IMR-90 (cell line): ENCODE measurements at regions not wholly inside any gene's neighbourhood (a gene's known extent, or its start where the extent isn't known, plus 50 kb on each side); places are given as distances from the start of the nearest gene placed in this dataset.

Source experiments
- ATAC-seq: fragments of 200-7000 bp; cut with Tn5 transposase; 2 replicates; pipeline ENCODE4 v1.9.1; 2020; ENCODE audit warnings: low read depth, mild to moderate bottlenecking, moderate library complexity
- BruUV-seq: library from RNA; stranded (reverse); fragments of 400-500 nt; replicated peaks from 2 replicates; lab custom pipeline; 2021; lab: Mats Ljungman, UMichigan
- CTCF ChIA-PET: fragments of 300-600 bp; formaldehyde crosslinking; extraction: SDS; loops from one replicate; lab custom pipeline; 2021; ENCODE audit warnings: antibody characterized with exemption; lab: Yijun Ruan, JAX
- POLR2A ChIA-PET: fragments of 300-600 bp; sonication (Branson Sonifier 250); formaldehyde crosslinking; loops from one replicate; lab custom pipeline; 2022; ENCODE audit warnings: antibody characterized with exemption; ENCODE audit not compliant: unreplicated experiment; lab: Charles Lee
- DNase-seq: peaks from one replicate; pipeline ENCODE4 v3.0.0; 2013
- H2AFZ ChIP-seq: replicated peaks from 2 replicates; pipeline ENCODE3; 2013; ENCODE audit warnings: low read length, mild to moderate bottlenecking; ENCODE audit not compliant: poor library complexity
- H2AK5ac ChIP-seq: 2 replicates; pipeline ENCODE4 v1.6.1; 2013; ENCODE audit warnings: low read depth, low read length, inconsistent platforms
- H2AK9ac ChIP-seq: replicated peaks from 2 replicates; pipeline ENCODE3; 2013; ENCODE audit warnings: mild to moderate bottlenecking, low read depth, low read length, moderate library complexity; ENCODE audit not compliant: poor library complexity
- H2BK120ac ChIP-seq: 2 replicates; pipeline ENCODE4 v1.6.1; 2013; ENCODE audit warnings: low read depth, low read length, inconsistent platforms
- H2BK15ac ChIP-seq: 3 replicates; pipeline ENCODE4 v1.6.1; 2013; ENCODE audit warnings: low read depth, low read length, inconsistent platforms
- H2BK20ac ChIP-seq: 2 replicates; pipeline ENCODE4 v1.6.1; 2013; ENCODE audit warnings: low read depth, mild to moderate bottlenecking, inconsistent platforms, low read length, moderate library complexity
- H2BK5ac ChIP-seq: 2 replicates; pipeline ENCODE4 v1.6.1; 2013; ENCODE audit warnings: mild to moderate bottlenecking, low read depth, low read length, inconsistent platforms; ENCODE audit not compliant: poor library complexity, severe bottlenecking
- H3K14ac ChIP-seq: replicated peaks from 2 replicates; pipeline ENCODE4 v1.6.1; 2013; ENCODE audit warnings: low read depth, low read length, inconsistent platforms
- H3K18ac ChIP-seq: 2 replicates; pipeline ENCODE4 v1.6.1; 2013; ENCODE audit warnings: low read depth, low read length, control low read depth
- H3K23ac ChIP-seq: 2 replicates; pipeline ENCODE4 v1.6.1; 2013; ENCODE audit warnings: low read depth, low read length, inconsistent platforms
- H3K27ac ChIP-seq: 2 replicates; pipeline ENCODE4 v1.5.1; 2013; ENCODE audit warnings: mild to moderate bottlenecking, control low read depth, low read length; ENCODE audit not compliant: insufficient read depth
- H3K27me3 ChIP-seq: 2 replicates; pipeline ENCODE4 v1.6.1; 2013; ENCODE audit warnings: low read length; ENCODE audit not compliant: control insufficient read depth, insufficient read depth
- H3K36me3 ChIP-seq: 2 replicates; pipeline ENCODE4 v1.6.1; 2013; ENCODE audit warnings: low read length, mixed read lengths; ENCODE audit not compliant: control insufficient read depth, insufficient read depth
- H3K4ac ChIP-seq: 2 replicates; pipeline ENCODE4 v1.6.1; 2013; ENCODE audit warnings: low read depth, low read length, inconsistent platforms
- H3K4me1 ChIP-seq: 2 replicates; pipeline ENCODE4 v1.6.1; 2013; ENCODE audit warnings: low read length, mixed read lengths; ENCODE audit not compliant: control insufficient read depth, insufficient read depth
- H3K4me2 ChIP-seq: 2 replicates; pipeline ENCODE4 v1.6.1; 2013; ENCODE audit warnings: low read depth, mild to moderate bottlenecking, control low read depth, low read length, moderate library complexity
- H3K4me3 ChIP-seq: 2 replicates; pipeline ENCODE4 v1.5.1; 2013; ENCODE audit warnings: low read depth, mild to moderate bottlenecking, control low read depth, low read length, moderate library complexity; ENCODE audit not compliant: insufficient read depth
- H3K56ac ChIP-seq: 2 replicates; pipeline ENCODE4 v1.6.1; 2013; ENCODE audit warnings: low read length, inconsistent platforms; ENCODE audit not compliant: insufficient read depth; ENCODE audit errors: extremely low read depth
- H3K79me1 ChIP-seq, 2 experiments: 2 replicates each; pipeline ENCODE4 v1.6.1; 2013; ENCODE audit warnings: low read length in 2 of 2, inconsistent platforms in 1 of 2, low read depth in 1 of 2
- H3K9ac ChIP-seq: 2 replicates; pipeline ENCODE4 v1.6.1; 2013; ENCODE audit warnings: low read depth, low read length, control low read depth
- H3K9me1 ChIP-seq: 2 replicates; pipeline ENCODE4 v1.6.1; 2013; ENCODE audit warnings: low read length, inconsistent platforms; ENCODE audit not compliant: insufficient read depth
- H3K9me3 ChIP-seq: 2 replicates; pipeline ENCODE4 v1.6.1; 2013; ENCODE audit warnings: low read length; ENCODE audit not compliant: control insufficient read depth, insufficient read depth
- H4K20me1 ChIP-seq: 2 replicates; pipeline ENCODE4 v1.6.1; 2013; ENCODE audit warnings: low read length, inconsistent platforms; ENCODE audit not compliant: insufficient read depth
- H4K5ac ChIP-seq: 2 replicates; pipeline ENCODE4 v1.6.1; 2013; ENCODE audit warnings: mild to moderate bottlenecking, low read depth, low read length, control low read depth
- H4K8ac ChIP-seq, 2 experiments: 2 replicates each; pipeline ENCODE4 v1.6.1; 2013; ENCODE audit warnings: low read depth in 2 of 2, low read length in 2 of 2, control low read depth in 1 of 2, inconsistent platforms in 1 of 2
- H4K91ac ChIP-seq: 2 replicates; pipeline ENCODE4 v1.6.1; 2013; ENCODE audit warnings: low read depth, low read length, inconsistent platforms; ENCODE audit not compliant: insufficient read depth
- FOS ChIP-seq: fragments of 150-350 bp; IDR thresholded peaks from 2 replicates; pipeline ENCODE4 v1.6.1; 2016; ENCODE audit warnings: low read depth, low read length
- WGBS, 2 experiments: methylation state at CpG; one replicate each; pipeline versions ENCODE4 v1.1.5 to v1.1.7; 2013; ENCODE audit warnings: missing lambda C conversion rate in 2 of 2; ENCODE audit not compliant: insufficient read length in 1 of 2; ENCODE audit errors: extremely low coverage in 2 of 2; 5-methylcytosine and 5-hydroxymethylcytosine counted together
- dilution Hi-C: fragments of 300-500 bp; cut with HindIII; formaldehyde crosslinking; loops from one replicate; pipeline ENCODE4 v1.14.3; 2018; ENCODE audit warnings: low sequenced_read_pairs; ENCODE audit not compliant: unreplicated experiment
- in situ Hi-C: fragments of 300-500 bp; cut with MboI; formaldehyde crosslinking; loops from 3 replicates; pipeline ENCODE4 v1.14.3; 2019; ENCODE audit warnings: low sequenced_read_pairs, inconsistent platforms, mixed read lengths
- intact Hi-C: fragments of 100-400 bp; cut with micrococcal nuclease; formaldehyde crosslinking; loops from 2 replicates; pipeline ENCODE4 v1.10.0; 2022
- TF ChIP-seq, protein P1 (sequence below): fragments of 150-350 bp; IDR thresholded peaks from 2 replicates; pipeline ENCODE4 v1.6.1; 2017; ENCODE audit warnings: mild to moderate bottlenecking, antibody characterized with exemption, low read length, low read depth

DNA sequence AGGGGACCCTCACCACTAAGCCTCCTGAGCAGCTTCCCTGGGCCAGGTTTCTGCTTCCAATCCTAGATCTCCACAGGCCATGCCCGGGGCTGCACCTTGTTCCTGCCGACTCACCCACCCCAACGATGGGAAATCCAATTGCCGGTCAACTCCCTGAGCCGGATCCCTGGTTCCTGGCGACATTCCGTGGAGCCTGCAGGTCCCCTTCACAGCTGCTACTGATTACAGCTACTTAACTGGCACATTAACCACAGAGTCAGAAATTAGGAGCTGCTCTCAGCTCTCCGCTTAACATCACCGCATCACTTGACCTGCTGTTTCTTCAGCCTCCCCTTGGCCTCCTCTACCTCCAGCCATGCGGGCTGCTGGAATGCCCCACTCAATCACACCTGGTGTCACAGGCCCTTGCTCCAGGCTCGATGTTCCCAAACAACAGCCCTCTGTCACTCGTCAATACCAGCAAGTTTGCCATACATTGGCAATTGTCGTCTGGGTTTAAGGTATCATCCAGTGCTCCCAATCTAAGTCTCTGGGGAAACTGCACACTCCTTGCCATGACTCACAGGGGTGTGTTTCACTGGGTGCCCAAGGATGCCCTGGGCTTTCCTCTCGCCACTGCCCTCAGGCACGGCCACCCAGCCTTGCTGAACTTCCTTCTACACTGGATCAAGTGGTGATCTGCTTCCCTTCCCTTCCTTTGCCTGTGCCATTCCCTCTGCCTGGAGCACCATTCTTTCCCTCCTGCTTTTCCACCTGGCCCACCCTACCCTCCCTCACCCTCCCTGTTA, 181.0 kb downstream of the MN1 start:
- POLR2A ChIA-PET = no interaction called here
- CTCF ChIA-PET = no interaction called here
- Histone ChIP-seq H2AK9ac (no peak overlapping the region), H4K20me1 (no peaks in the 10 kb centered on the region), H3K9me1 (no peaks in the 10 kb centered on the region), H2AFZ (no peak overlapping the region), H3K23ac (no peak overlapping the region), H3K18ac (no peak overlapping the region), H3K4ac (no peak overlapping the region), H3K4me1 (no peaks in the 10 kb centered on the region; the same call in 1 of the 2 replicates), H4K8ac (no peak overlapping the region), H4K5ac (no peak overlapping the region), H3K27me3 (peaks cover 29% of the 10 kb centered on the region), H3K9ac (no peak overlapping the region), H2BK15ac (no peak overlapping the region), H3K27ac (no peak overlapping the region), H3K56ac (no peak overlapping the region), H3K36me3 (no peaks in the 10 kb centered on the region), H2BK120ac (no peak overlapping the region), H3K79me1 (no peaks in the 10 kb centered on the region), H3K14ac (no peak overlapping the region), H4K91ac (no peak overlapping the region), H3K4me2 (no peak overlapping the region), H2BK20ac (no peak overlapping the region), H2AK5ac (no peak overlapping the region), H2BK5ac (no peak overlapping the region), H3K4me3 (no peak overlapping the region), H3K9me3 (no peaks in the 10 kb centered on the region; the same call in 1 of the 2 replicates)
- BruUV-seq = no TSS peak
- no peak for DNase-seq
- ATAC-seq = no peak
- intact Hi-C loops = no loop called here
- WGBS, 2 experiments = 70% methylated on average over 14 of the region's 15 CpGs; no CpG with 5 or more reads in 1 of the 2 experiments
- in situ Hi-C loops = no loop called here
- TF ChIP-seq FOS = no peak
- TF ChIP-seq, protein P1, sequence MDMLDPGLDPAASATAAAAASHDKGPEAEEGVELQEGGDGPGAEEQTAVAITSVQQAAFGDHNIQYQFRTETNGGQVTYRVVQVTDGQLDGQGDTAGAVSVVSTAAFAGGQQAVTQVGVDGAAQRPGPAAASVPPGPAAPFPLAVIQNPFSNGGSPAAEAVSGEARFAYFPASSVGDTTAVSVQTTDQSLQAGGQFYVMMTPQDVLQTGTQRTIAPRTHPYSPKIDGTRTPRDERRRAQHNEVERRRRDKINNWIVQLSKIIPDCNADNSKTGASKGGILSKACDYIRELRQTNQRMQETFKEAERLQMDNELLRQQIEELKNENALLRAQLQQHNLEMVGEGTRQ = no peak
- dilution Hi-C loops = no loop called here
